HepG2 (cell line): ENCODE measurements at regions not wholly inside any gene's neighbourhood (a gene's known extent, or its start where the extent isn't known, plus 50 kb on each side); places are given as distances from the start of the nearest gene placed in this dataset.

Source experiments
- ZFP1 ChIP-seq: IDR thresholded peaks from 2 replicates; pipeline ENCODE4 v1.6.1; 2016
- TF ChIP-seq, protein P1 (sequence below): sonication (generic); formaldehyde crosslinking; IDR thresholded peaks from 2 replicates; pipeline ENCODE4 v1.5.0; 2020; ENCODE audit warnings: mild to moderate bottlenecking, missing genetic modification reagents, moderate library complexity

- TF ChIP-seq ZFP1 (CRISPR knock-in tag): no peak
- TF ChIP-seq, protein P1, sequence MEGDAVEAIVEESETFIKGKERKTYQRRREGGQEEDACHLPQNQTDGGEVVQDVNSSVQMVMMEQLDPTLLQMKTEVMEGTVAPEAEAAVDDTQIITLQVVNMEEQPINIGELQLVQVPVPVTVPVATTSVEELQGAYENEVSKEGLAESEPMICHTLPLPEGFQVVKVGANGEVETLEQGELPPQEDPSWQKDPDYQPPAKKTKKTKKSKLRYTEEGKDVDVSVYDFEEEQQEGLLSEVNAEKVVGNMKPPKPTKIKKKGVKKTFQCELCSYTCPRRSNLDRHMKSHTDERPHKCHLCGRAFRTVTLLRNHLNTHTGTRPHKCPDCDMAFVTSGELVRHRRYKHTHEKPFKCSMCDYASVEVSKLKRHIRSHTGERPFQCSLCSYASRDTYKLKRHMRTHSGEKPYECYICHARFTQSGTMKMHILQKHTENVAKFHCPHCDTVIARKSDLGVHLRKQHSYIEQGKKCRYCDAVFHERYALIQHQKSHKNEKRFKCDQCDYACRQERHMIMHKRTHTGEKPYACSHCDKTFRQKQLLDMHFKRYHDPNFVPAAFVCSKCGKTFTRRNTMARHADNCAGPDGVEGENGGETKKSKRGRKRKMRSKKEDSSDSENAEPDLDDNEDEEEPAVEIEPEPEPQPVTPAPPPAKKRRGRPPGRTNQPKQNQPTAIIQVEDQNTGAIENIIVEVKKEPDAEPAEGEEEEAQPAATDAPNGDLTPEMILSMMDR (CRISPR knock-in tag): no peak
Observed at GRCh38 chr2:134108113-134108512, 145.8 kb upstream of the MGAT5 start.
